ENCODE measurements at regions not wholly inside any gene's neighbourhood (a gene's known extent, or its start where the extent isn't known, plus 50 kb on each side); places are given as distances from the start of the nearest gene placed in this dataset.

DNA sequence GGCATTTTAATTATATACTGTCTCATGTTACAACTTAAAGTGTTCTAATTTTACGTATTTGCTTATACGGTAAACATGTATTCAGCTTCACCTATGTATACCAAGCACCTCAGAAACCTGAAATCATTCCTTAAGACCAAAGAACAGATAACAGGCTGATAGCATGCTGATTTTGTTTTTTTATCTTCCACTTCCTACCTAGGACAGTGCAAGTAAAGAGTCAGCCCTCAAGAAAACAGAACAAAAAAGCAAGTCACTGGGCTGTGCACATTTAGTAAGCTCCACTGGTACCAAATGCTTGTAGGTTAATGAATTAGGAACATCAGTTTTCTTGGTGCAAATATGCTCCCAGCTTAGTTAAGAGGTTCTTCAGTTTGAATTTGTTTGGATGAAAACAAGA, 611.3 kb downstream of the VRK1 start:
- TF ChIP-seq EZH2phosphoT487 (IDR thresholded peaks at IDR 0.05; ENCODE audit: insufficient read depth, low read depth) (no peak), EZH2 (IDR thresholded peaks at IDR 0.05; ENCODE audit: insufficient read depth, poor library complexity, severe bottlenecking) (no peak)

All from GM23248 (cell line).